GM12878 (cell line): ENCODE measurements at regions not wholly inside any gene's neighbourhood (a gene's known extent, or its start where the extent isn't known, plus 50 kb on each side); places are given as distances from the start of the nearest gene placed in this dataset.

Experiments
- ATAC-seq: fragments of 200-7000 bp; cut with Tn5 transposase; 3 replicates; pipeline ENCODE4 v1.9.1; 2020; ENCODE audit warnings: mild to moderate bottlenecking, moderate library complexity
- BruUV-seq: library from RNA; stranded (reverse); fragments of 400-500 nt; replicated peaks from 2 replicates; lab custom pipeline; 2021; lab: Mats Ljungman, UMichigan
- CTCF ChIA-PET: fragments of 300-600 bp; sonication (Branson Sonifier 250); formaldehyde crosslinking; extraction: SDS; loops from one replicate; lab custom pipeline; 2021; ENCODE audit warnings: inconsistent platforms; lab: Yijun Ruan, JAX
- POLR2A ChIA-PET: fragments of 350-600 bp; formaldehyde crosslinking; extraction: SDS; loops from one replicate; lab custom pipeline; 2021; ENCODE audit warnings: inconsistent platforms; lab: Charles Lee
- RAD21 ChIA-PET: fragments of 300-600 bp; sonication (Branson Sonifier 250); formaldehyde crosslinking; loops from one replicate; lab custom pipeline; 2023; ENCODE audit warnings: antibody characterized with exemption; ENCODE audit not compliant: unreplicated experiment; lab: Charles Lee
- SMC1A ChIA-PET: fragments of 300-600 bp; sonication (Branson Sonifier 250); formaldehyde crosslinking; loops from one replicate; lab custom pipeline; 2023; ENCODE audit not compliant: unreplicated experiment, uncharacterized antibody; lab: Charles Lee
- DNase-seq: peaks from one replicate; pipeline ENCODE4 v3.0.0-alpha.2; 2011; ENCODE audit warnings: low read depth, low spot score
- FAIRE-seq: peaks from 3 replicates; lab custom pipeline; 2011; peaks lifted over from hg19 to GRCh38; lab: Jason Lieb, UNC
- H2AFZ ChIP-seq: 2 replicates; pipeline ENCODE4 v1.6.0; 2011; ENCODE audit warnings: low read depth, low read length, control low read depth; ENCODE audit not compliant: control insufficient read depth
- H3K27ac ChIP-seq: 2 replicates; pipeline ENCODE4 v1.5.1; 2011; ENCODE audit warnings: control low read depth; ENCODE audit not compliant: control insufficient read depth, insufficient read depth
- H3K27me3 ChIP-seq, 2 experiments: replicated peaks in 1 of 2; 2 replicates each; pipeline versions ENCODE4 v1.6.0 to v1.6.1; 2011; ENCODE audit warnings: low read length in 1 of 2; ENCODE audit not compliant: control insufficient read depth in 2 of 2, insufficient read depth in 2 of 2
- H3K36me3 ChIP-seq, 2 experiments: 2 replicates each; pipeline ENCODE4 v1.5.1; 2011; ENCODE audit warnings: low read length in 1 of 2; ENCODE audit not compliant: control insufficient read depth in 2 of 2, insufficient read depth in 2 of 2
- H3K4me1 ChIP-seq: 2 replicates; pipeline ENCODE4 v1.6.1; 2011; ENCODE audit warnings: mild to moderate bottlenecking, low read length, moderate library complexity, mixed read lengths; ENCODE audit not compliant: control insufficient read depth, insufficient read depth
- H3K4me2 ChIP-seq: 2 replicates; pipeline ENCODE4 v1.6.0; 2011; ENCODE audit warnings: control low read depth; ENCODE audit not compliant: control insufficient read depth, insufficient read depth
- H3K4me3 ChIP-seq: fragments of 200-600 bp; sonication (generic); 2 replicates; pipeline ENCODE4 v1.5.1; 2016
- H3K79me2 ChIP-seq: 2 replicates; pipeline ENCODE4 v1.6.0; 2011; ENCODE audit warnings: low read length; ENCODE audit not compliant: control insufficient read depth, insufficient read depth
- H3K9ac ChIP-seq: 2 replicates; pipeline ENCODE4 v1.8.0; 2011; ENCODE audit warnings: low read length, control low read depth, mixed read lengths; ENCODE audit not compliant: control insufficient read depth, insufficient read depth
- H3K9me3 ChIP-seq: replicated peaks from 3 replicates; pipeline ENCODE4 v1.5.1; 2011; ENCODE audit warnings: mild to moderate bottlenecking, low read length; ENCODE audit not compliant: control insufficient read depth, insufficient read depth
- H4K20me1 ChIP-seq: 2 replicates; pipeline ENCODE4 v1.6.0; 2011; ENCODE audit not compliant: control insufficient read depth, insufficient read depth
- HDAC6 ChIP-seq: fragments of 200-600 bp; sonication (generic); IDR thresholded peaks from one replicate; pipeline ENCODE4 v1.8.0; 2017; ENCODE audit warnings: antibody characterized with exemption; ENCODE audit not compliant: unreplicated experiment
- RBBP5 ChIP-seq: fragments of 200-600 bp; sonication (generic); conservative IDR thresholded peaks from 2 replicates; pipeline ENCODE4 v1.6.1; 2016
- TCF3 ChIP-seq: IDR thresholded peaks from 2 replicates; pipeline ENCODE4 v1.6.1; 2012; ENCODE audit warnings: low read depth, mild to moderate bottlenecking, low read length, borderline replicate concordance; ENCODE audit not compliant: insufficient read depth
- YY1 ChIP-seq: IDR thresholded peaks from 2 replicates; pipeline ENCODE4 v1.6.1; 2011; ENCODE audit warnings: low read depth, mild to moderate bottlenecking, low read length
- ZBTB40 ChIP-seq: fragments of 450-650 bp; IDR thresholded peaks from 2 replicates; pipeline ENCODE4 v1.6.1; 2016; ENCODE audit warnings: mild to moderate bottlenecking, moderate library complexity, borderline replicate concordance
- WGBS: methylation state at CpG from one replicate; pipeline ENCODE4 v1.1.6; 2016; ENCODE audit warnings: low lambda C conversion rate; ENCODE audit not compliant: insufficient replicate concordance, insufficient coverage; ENCODE audit errors: missing lambda C conversion rate; 5-methylcytosine and 5-hydroxymethylcytosine counted together
- in situ Hi-C: fragments of 300-500 bp; cut with MboI; formaldehyde crosslinking; loops from 9 replicates; pipeline ENCODE4 v1.14.3; 2018; ENCODE audit warnings: mixed read lengths
- intact Hi-C: fragments of 100-400 bp; cut with micrococcal nuclease; formaldehyde crosslinking; loops from one replicate; pipeline ENCODE4 v1.14.2; 2022; ENCODE audit not compliant: unreplicated experiment

DNA sequence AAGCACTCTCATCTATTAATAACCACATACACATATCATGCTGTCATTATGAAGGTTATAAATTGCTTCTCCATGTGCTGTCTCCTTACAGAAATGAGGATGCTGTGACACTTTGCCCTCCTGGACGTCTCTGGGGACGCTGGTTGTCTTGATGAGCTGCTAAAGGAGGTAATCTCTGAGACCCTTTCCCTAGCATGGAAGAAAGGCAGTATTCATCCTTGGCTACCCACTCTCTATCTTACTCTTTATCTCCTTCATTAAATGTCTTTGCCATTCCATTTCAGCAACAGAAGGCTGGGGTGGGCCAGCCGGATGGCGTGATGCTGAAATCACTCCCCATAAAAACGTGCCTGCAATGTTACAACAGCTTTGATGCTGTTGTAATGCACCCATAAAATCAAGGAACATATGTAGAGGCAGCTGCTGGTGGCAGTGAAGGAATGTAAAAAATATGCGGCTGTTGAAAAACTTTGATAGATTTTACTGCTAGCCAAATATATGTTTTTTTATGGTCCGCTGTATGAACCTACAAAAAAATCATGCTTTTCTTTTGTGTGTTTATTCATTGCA is 715.1 kb upstream of the API5 start:
- TF ChIP-seq TCF3 (no peak), ZBTB40 (no peak), YY1 (no peak), RBBP5 (no peak), HDAC6 (no peak)
- TF ChIP-seq, all 136 proteins: peak for 0
- no peak for FAIRE-seq
- Histone ChIP-seq H3K4me1 (no peaks in the 10 kb centered on the region), H3K27ac (no peak overlapping the region), H2AFZ (no peak overlapping the region), H3K36me3 (no peaks in the 10 kb centered on the region), H3K27me3 (no peaks in the 10 kb centered on the region), H3K79me2 (no peaks in the 10 kb centered on the region), H3K9ac (no peak overlapping the region), H3K4me2 (no peak overlapping the region), H3K9me3 (no peaks in the 10 kb centered on the region), H3K4me3 (no peak overlapping the region), H4K20me1 (no peaks in the 10 kb centered on the region)
- POLR2A ChIA-PET: no interaction called here
- no peak for ATAC-seq
- intact Hi-C loops (no loop called here), in situ Hi-C loops (no loop called here)
- no TSS peak for BruUV-seq
- RAD21 ChIA-PET: no interaction called here
- CTCF ChIA-PET: no interaction called here
- WGBS: 40% methylated on average over 7 of the region's 7 CpGs
- SMC1A ChIA-PET: no interaction called here
- no peak for DNase-seq
